Mucosa of descending colon (tissue), 3 donors: ENCODE measurements at regions not wholly inside any gene's neighbourhood (a gene's known extent, or its start where the extent isn't known, plus 50 kb on each side); places are given as distances from the start of the nearest gene placed in this dataset.
A peak's percentile ranks its signal among the peaks of the same experiment; 100 is the strongest.

Experiments used
- ATAC-seq: fragments of 200-7000 bp; cut with Tn5 transposase; one replicate; pipeline ENCODE4 v1.9.1; 2020; ENCODE audit warnings: mild to moderate bottlenecking, moderate library complexity
- DNase-seq, 3 donors: peaks; one replicate each; pipeline ENCODE4 v3.0.0-alpha.2; 2020
- H3K36me3 ChIP-seq: fragments of 200-600 bp; one replicate; pipeline ENCODE4 v1.8.0; 2021; ENCODE audit warnings: low read depth, mild to moderate bottlenecking
- H3K4me1 ChIP-seq: fragments of 200-600 bp; one replicate; pipeline ENCODE4 v1.8.0; 2021; ENCODE audit warnings: low read depth, mild to moderate bottlenecking
- H3K4me3 ChIP-seq: fragments of 200-600 bp; one replicate; pipeline ENCODE4 v1.8.0; 2021; ENCODE audit warnings: mild to moderate bottlenecking
- H3K9me3 ChIP-seq: fragments of 200-600 bp; one replicate; pipeline ENCODE4 v1.8.0; 2021; ENCODE audit warnings: mild to moderate bottlenecking
- intact Hi-C, 2 donors: fragments of 100-400 bp; cut with DNase I in 1 of 2; cut with micrococcal nuclease in 1 of 2; formaldehyde crosslinking; loops; one replicate each; pipeline versions ENCODE4 v1.11.0 to v1.11.1; 2022; cut with DNase I, micrococcal nuclease
- TF ChIP-seq, protein P1 (sequence below): fragments of 200-600 bp; IDR thresholded peaks from one replicate; pipeline ENCODE4 v1.8.0; 2022; ENCODE audit warnings: antibody characterized with exemption, mild to moderate bottlenecking
- donor health status: DM: no; HTN: no; CAD: no; lungs with moderate emphysema.
- donor health status: DM: no; HTN: no; CAD: no.
- donor health status: DM: no; HTN: yes; CAD: no.

- ATAC-seq, result no peak
- TF ChIP-seq, protein P1, sequence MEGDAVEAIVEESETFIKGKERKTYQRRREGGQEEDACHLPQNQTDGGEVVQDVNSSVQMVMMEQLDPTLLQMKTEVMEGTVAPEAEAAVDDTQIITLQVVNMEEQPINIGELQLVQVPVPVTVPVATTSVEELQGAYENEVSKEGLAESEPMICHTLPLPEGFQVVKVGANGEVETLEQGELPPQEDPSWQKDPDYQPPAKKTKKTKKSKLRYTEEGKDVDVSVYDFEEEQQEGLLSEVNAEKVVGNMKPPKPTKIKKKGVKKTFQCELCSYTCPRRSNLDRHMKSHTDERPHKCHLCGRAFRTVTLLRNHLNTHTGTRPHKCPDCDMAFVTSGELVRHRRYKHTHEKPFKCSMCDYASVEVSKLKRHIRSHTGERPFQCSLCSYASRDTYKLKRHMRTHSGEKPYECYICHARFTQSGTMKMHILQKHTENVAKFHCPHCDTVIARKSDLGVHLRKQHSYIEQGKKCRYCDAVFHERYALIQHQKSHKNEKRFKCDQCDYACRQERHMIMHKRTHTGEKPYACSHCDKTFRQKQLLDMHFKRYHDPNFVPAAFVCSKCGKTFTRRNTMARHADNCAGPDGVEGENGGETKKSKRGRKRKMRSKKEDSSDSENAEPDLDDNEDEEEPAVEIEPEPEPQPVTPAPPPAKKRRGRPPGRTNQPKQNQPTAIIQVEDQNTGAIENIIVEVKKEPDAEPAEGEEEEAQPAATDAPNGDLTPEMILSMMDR, result no peak
- Histone ChIP-seq H3K4me1 (peaks cover 3% of the 10 kb centered on the region), H3K4me3 (no peak overlapping the region), H3K9me3 (no peaks in the 10 kb centered on the region), H3K36me3 (no peaks in the 10 kb centered on the region)
- no peak for DNase-seq
- intact Hi-C loops, result no loop called here
These were observed 163.5 kb upstream of the LYZL2 start for GRCh38 chr10:30793093-30793492.

GRCh38 chr10:30792025-30792424 is 162.5 kb upstream of the LYZL2 start:
- Histone ChIP-seq H3K9me3 (no peaks in the 10 kb centered on the region), H3K36me3 (no peaks in the 10 kb centered on the region), H3K4me3 (no peak overlapping the region), H3K4me1 (peaks cover 3% of the 10 kb centered on the region)
- DNase-seq (no peak), ATAC-seq (peak; percentile 11)
- intact Hi-C loops, result no loop called here
- TF ChIP-seq, protein P1, result no peak

GRCh38 chr10:30791197-30791611 is 161.7 kb upstream of the LYZL2 start:
- no peaks in the 10 kb centered on the region for H3K9me3 ChIP-seq
- H3K4me1 ChIP-seq, result peaks cover 3% of the 10 kb centered on the region
- H3K4me3 ChIP-seq, result no peak overlapping the region
- intact Hi-C loops, result no loop called here
- TF ChIP-seq, protein P1, result no peak
- ATAC-seq (peak; percentile 93), DNase-seq (peak in 2 of 3 donors; percentile 37 to 46)
- no peaks in the 10 kb centered on the region for H3K36me3 ChIP-seq

- peaks cover 8% of the 10 kb centered on the region for H3K4me1 ChIP-seq
- no peaks in the 10 kb centered on the region for H3K9me3 ChIP-seq
- no peak overlapping the region for H3K4me3 ChIP-seq
- intact Hi-C loops, result loop anchor here in 1 of 2 donors (10.0 kb wide), 1 partner anchor 245 kb away; the partner anchor contains the start of gene ZNF438
- ATAC-seq, result no peak
- no peak for DNase-seq
- TF ChIP-seq, protein P1, result no peak
- no peaks in the 10 kb centered on the region for H3K36me3 ChIP-seq
These were observed 160.3 kb upstream of the LYZL2 start for GRCh38 chr10:30789806-30790205.

DNA sequence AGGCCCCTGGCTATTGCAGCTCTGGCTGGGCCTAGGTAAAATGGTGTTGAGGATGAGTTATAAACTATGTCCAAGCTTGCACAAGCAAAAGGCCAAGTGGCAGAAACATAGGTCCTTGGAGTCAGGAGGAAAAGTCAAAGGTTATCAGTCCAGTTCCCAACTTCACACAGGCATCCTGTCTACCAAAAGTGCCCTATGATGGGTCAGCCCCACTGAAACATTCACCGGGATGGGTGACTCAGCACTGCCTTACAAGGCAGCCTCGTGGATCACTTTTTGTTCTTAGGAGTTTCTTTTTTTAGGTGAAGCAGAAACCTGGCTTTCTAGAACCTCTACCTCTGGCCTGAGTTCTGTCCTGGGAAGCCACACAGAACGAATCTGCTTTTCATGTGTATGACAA is 158.8 kb upstream of the LYZL2 start:
- Histone ChIP-seq H3K4me1 (peaks cover 13% of the 10 kb centered on the region), H3K4me3 (no peak overlapping the region), H3K9me3 (no peaks in the 10 kb centered on the region), H3K36me3 (no peaks in the 10 kb centered on the region)
- TF ChIP-seq, protein P1, result no peak
- ATAC-seq, result no peak
- no peak for DNase-seq
- intact Hi-C loops, result loop anchor here in 1 of 2 donors (10.0 kb wide), 1 partner anchor 246 kb away; the partner anchor contains the start of gene ZNF438

- no peaks in the 10 kb centered on the region for H3K36me3 ChIP-seq
- TF ChIP-seq, protein P1, result no peak
- peaks cover 13% of the 10 kb centered on the region for H3K4me1 ChIP-seq
- intact Hi-C loops, result loop anchor here in 1 of 2 donors (10.0 kb wide), 1 partner anchor 248 kb away; the partner anchor contains the start of gene ZNF438
- DNase-seq (no peak), ATAC-seq (no peak)
- H3K9me3 ChIP-seq, result no peaks in the 10 kb centered on the region
- H3K4me3 ChIP-seq, result no peak overlapping the region
These were observed 157.4 kb upstream of the LYZL2 start for GRCh38 chr10:30786906-30787305.
